ENCODE measurements at regions not wholly inside any gene's neighbourhood (a gene's known extent, or its start where the extent isn't known, plus 50 kb on each side); places are given as distances from the start of the nearest gene placed in this dataset.

DNA sequence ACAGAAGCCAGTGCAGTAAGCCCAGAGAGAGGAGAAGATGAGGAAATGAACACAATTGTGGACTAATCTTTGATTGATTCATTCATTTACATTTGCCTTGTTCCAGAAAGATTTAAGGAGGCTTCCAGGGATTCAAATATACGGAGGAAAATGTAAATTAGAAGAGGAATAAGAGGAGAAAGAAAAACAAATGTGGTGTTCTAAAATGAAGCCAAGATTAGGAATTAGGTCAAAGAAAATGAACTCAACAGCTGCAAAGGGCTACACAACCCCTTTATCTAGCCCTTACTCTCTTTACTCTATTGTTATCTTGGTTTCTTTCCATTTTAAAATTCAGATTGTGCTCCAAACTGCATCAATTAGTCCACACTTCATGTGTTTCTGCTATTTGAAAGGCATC lies 196.8 kb downstream of the SPATA18 start:
- DNase-seq (ENCODE audit: low spot score) = no peak
- TF ChIP-seq, protein P1, sequence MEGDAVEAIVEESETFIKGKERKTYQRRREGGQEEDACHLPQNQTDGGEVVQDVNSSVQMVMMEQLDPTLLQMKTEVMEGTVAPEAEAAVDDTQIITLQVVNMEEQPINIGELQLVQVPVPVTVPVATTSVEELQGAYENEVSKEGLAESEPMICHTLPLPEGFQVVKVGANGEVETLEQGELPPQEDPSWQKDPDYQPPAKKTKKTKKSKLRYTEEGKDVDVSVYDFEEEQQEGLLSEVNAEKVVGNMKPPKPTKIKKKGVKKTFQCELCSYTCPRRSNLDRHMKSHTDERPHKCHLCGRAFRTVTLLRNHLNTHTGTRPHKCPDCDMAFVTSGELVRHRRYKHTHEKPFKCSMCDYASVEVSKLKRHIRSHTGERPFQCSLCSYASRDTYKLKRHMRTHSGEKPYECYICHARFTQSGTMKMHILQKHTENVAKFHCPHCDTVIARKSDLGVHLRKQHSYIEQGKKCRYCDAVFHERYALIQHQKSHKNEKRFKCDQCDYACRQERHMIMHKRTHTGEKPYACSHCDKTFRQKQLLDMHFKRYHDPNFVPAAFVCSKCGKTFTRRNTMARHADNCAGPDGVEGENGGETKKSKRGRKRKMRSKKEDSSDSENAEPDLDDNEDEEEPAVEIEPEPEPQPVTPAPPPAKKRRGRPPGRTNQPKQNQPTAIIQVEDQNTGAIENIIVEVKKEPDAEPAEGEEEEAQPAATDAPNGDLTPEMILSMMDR (IDR thresholded peaks at IDR 0.05; ENCODE audit: extremely low read depth, missing control alignments) = no peak

- TF ChIP-seq, protein P1 (IDR thresholded peaks at IDR 0.05; ENCODE audit: extremely low read depth, missing control alignments) = no peak
- no peak for DNase-seq (ENCODE audit: low spot score)
Measured at GRCh38 chr4:52248820-52249219, 197.7 kb downstream of the SPATA18 start.

DNA sequence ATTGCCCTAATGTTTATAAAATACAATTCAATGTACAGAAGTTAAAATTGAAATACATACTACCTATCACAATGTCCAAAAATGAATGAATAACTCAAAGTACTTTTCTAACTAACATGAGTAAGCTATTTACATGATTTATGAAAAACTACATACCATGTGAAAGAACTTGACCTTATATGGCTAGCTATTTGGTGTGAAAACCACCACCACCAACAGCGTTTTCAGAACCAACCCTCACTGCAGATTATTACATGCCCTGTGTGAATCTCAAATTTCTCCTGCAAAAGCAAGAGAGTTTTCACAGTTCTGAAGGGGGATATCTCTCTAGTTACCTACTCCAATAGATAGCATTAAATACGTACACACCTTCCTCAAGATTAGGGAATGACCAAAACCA lies 198.5 kb downstream of the SPATA18 start:
- DNase-seq (ENCODE audit: low spot score) = no peak
- TF ChIP-seq, protein P1 (IDR thresholded peaks at IDR 0.05; ENCODE audit: extremely low read depth, missing control alignments) = no peak

- DNase-seq (ENCODE audit: low spot score) = no peak
- TF ChIP-seq, protein P1 (IDR thresholded peaks at IDR 0.05; ENCODE audit: extremely low read depth, missing control alignments) = no peak
Measured at GRCh38 chr4:52250154-52250553, 199.1 kb downstream of the SPATA18 start.

DNA sequence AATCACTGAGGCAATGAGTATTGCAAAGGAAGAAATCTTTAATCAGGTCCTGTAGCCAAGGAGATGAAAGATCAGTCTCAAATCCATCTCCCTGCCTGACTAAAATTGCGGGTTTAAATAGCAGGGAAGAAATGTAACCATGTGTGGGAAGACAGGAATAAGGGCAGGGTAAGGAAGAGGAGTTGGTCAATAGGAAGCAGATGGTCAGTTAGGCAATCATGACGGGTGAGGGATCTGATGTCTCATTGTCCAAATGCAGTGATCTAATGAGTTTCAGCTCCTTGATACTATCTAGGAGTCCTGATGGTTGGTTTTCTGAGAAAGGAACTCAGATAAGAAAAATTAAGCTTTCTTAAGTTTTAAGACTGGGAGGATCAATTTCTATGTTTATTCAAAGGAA lies 200.8 kb downstream of the SPATA18 start:
- no peak for DNase-seq (ENCODE audit: low spot score)
- TF ChIP-seq, protein P1 (IDR thresholded peaks at IDR 0.05; ENCODE audit: extremely low read depth, missing control alignments) = no peak

DNA sequence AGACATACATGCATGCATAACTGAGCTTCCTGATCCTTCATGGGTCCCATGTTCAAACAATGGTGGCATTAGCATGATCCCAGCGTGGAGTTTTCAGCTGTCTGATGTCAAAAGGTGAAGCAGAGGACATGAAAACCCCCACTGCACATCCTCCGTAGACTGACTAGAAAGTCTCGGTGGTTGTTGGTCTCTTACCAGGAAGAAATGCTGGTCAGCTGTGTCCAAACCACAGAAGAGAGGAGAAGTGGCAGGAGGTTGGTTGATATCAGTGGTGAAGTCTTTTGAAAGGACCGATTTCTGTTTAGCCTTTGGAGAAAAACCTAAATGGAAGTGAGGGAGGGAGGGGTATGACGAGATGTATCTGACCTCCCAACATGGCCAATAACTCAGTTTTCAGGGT lies 201.9 kb downstream of the SPATA18 start:
- TF ChIP-seq, protein P1 (IDR thresholded peaks at IDR 0.05; ENCODE audit: extremely low read depth, missing control alignments) = no peak
- DNase-seq (ENCODE audit: low spot score) = no peak

GRCh38 chr4:52256522-52256921 lies 205.4 kb downstream of the SPATA18 start:
- no peak for DNase-seq (ENCODE audit: low spot score)

More at GRCh38 chr4:52256522-52256921, 205.4 kb downstream of the SPATA18 start:
- TF ChIP-seq, protein P1 (IDR thresholded peaks at IDR 0.05; ENCODE audit: extremely low read depth, missing control alignments) = no peak

All from GM20000 (cell line).